Activated naive CD4-positive, alpha-beta T cell treated with anti-CD3 and anti-CD28 coated beads, Interleukin-2, amount 50 U/mL, for 72 hours (primary cell): ENCODE measurements at regions not wholly inside any gene's neighbourhood (a gene's known extent, or its start where the extent isn't known, plus 50 kb on each side); places are given as distances from the start of the nearest gene placed in this dataset.

Experiments
- ATAC-seq, 2 donors: fragments of 150-1000 bp; cut with Tn5 transposase; 2 replicates each; pipeline ENCODE4 v1.10.0; 2021; ENCODE audit warnings: mild to moderate bottlenecking in 2 of 2, moderate library complexity in 2 of 2
- DNase-seq, 2 donors: peaks; one replicate each; pipeline ENCODE4 v3.0.0; 2021 to 2022; ENCODE audit warnings: low spot score in 2 of 2
- H3K27ac Mint-ChIP-seq, 2 donors: one replicate each; pipeline ENCODE4 v1.8.0; 2022; ENCODE audit warnings: mild to moderate bottlenecking in 2 of 2, mixed read lengths in 2 of 2
- H3K36me3 Mint-ChIP-seq, 2 donors: one replicate each; pipeline ENCODE4 v1.8.0; 2022; ENCODE audit warnings: mixed read lengths in 2 of 2
- H3K9me3 Mint-ChIP-seq, 2 donors: one replicate each; pipeline ENCODE4 v1.8.0; 2022; ENCODE audit warnings: mixed read lengths in 2 of 2

DNA sequence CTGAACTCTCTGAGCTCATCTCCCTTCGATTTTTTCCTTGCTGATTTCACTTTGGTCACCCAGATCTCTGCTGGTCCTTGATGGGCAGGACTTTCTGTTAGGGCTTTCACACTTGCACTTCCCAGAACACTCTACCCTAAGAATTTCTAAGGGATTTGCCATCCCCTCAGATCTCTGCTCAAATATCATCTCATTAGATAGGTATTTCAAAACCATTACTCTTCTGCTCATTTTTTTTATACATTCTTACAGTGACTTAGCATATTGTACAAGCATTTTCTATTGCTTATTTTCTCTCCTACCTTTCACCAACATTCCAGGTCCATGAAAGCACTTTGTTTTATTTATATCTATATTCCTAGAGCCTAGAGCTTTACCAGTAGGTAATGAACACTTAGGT is 913.3 kb downstream of the PDHA2 start:
- no peak for ATAC-seq

DNA sequence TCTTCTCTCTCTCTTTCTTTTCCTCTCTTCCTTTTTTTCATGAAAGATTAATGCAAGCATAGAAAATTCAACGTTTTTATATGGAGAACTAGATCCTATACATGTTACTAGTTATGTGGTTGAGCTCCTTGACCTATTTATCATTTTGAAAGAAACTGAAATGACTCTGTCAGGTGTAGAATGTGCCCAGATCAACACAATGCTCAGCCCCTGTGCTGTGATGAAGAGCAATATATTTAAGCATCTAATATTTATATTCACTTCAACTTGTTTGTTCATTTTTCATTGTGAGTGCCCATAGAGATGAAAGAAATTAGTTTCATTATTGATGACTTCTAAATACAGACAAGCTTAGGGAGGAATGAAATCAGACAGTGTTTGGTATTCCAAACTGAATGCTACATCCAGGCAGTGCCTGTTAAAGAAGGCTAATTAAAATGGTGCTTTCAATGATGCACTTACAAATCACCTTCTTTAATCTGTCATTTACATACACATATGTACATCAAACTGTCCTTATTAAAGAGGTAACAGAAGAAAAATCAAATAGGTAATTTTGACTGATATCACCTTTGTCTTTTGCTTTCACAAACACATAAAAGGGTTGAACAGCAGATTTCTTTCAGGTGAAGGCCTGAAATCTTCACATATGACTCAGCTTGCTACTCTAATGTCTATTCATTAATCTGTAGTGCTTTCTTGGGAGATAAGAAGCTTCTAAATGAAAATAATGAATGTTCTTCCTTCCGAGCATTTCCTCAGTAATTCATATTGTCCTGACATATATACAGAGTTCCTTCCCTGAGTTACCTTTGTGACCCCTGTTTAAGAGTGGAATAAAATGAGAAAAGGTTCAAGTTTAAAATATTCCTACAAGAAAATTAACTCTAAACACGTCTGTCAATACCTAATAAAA is 915.9 kb downstream of the PDHA2 start:
- Mint-ChIP-seq H3K27ac (no peak overlapping the region), H3K9me3 (peaks cover 0 to 13% of the 10 kb centered on the region in 2 donors), H3K36me3 (no peaks in the 10 kb centered on the region)
- ATAC-seq, result no peak
- no peak for DNase-seq

More for the DNA sequence above, 913.3 kb downstream of the PDHA2 start:
- no peaks in the 10 kb centered on the region for H3K36me3 Mint-ChIP-seq
- no peak overlapping the region for H3K27ac Mint-ChIP-seq
- peaks cover 9 to 23% of the 10 kb centered on the region in 2 donors for H3K9me3 Mint-ChIP-seq
- no peak for DNase-seq

DNA sequence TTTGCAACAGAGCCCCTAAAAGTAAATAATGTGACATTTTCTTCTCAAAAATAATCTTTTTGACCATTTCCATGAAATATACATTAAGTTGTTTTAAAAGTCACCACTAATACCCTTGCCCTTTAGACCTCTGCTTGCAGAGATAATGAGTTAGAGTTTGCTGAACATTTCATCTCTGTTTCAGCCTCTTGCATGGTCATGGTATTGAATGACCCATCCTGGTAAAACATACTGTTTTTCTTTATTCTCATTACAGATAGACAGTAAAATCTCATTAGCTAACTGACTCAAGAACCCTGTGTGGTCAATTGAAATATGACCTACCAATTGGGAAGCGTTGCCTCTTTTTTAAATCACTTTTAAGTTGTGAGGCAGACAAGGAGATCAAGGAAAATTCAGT is 916.7 kb downstream of the PDHA2 start:
- Mint-ChIP-seq H3K9me3 (peaks cover 0 to 17% of the 10 kb centered on the region in 2 donors), H3K36me3 (no peaks in the 10 kb centered on the region), H3K27ac (no peak overlapping the region)
- ATAC-seq, result no peak
- no peak for DNase-seq

DNA sequence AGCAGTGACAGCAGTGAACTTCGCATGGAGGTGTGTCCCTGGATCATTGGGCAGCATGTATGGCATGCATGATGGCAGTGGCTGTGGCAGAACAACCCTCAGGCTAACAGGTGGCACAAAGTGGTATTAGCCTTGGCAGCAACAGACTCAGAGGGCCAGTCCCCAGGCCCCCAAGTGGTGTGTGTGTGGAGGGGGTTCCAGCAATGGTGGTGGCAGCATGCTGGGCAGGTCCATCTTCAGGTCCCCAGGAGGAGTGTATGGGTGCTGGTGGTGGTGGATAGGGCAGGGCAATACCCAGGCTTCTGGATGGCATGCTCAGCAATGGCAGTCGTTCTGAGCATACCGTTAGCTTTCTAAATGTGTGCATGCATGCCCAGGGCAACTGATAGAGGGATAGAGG is 923.7 kb downstream of the PDHA2 start:
- ATAC-seq, result no peak
- Mint-ChIP-seq H3K36me3 (no peaks in the 10 kb centered on the region), H3K27ac (no peak overlapping the region), H3K9me3 (peaks cover 0 to 27% of the 10 kb centered on the region in 2 donors)
- no peak for DNase-seq

DNA sequence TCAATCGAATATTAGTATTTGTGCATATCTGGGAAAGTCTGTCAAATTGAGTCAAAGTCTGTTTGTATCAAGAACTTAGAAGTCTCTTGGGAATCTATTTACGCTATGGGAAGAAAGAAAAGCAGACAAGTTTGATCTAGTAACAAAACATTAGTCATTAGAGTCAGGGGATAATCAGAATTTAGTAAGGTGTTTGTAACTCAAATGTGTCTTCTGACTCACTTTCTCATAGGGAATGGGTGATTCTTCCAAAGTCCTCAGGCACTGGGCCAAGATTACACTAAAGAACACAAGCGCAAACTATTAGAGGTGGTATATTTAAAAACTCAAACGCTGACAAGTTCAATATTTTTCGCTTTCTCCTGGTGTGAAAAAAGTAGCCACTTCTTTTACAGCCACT is 926.5 kb downstream of the PDHA2 start:
- ATAC-seq, result no peak
- Mint-ChIP-seq H3K27ac (no peak overlapping the region), H3K9me3 (peaks cover 0 to 21% of the 10 kb centered on the region in 2 donors), H3K36me3 (no peaks in the 10 kb centered on the region)
- no peak for DNase-seq

DNA sequence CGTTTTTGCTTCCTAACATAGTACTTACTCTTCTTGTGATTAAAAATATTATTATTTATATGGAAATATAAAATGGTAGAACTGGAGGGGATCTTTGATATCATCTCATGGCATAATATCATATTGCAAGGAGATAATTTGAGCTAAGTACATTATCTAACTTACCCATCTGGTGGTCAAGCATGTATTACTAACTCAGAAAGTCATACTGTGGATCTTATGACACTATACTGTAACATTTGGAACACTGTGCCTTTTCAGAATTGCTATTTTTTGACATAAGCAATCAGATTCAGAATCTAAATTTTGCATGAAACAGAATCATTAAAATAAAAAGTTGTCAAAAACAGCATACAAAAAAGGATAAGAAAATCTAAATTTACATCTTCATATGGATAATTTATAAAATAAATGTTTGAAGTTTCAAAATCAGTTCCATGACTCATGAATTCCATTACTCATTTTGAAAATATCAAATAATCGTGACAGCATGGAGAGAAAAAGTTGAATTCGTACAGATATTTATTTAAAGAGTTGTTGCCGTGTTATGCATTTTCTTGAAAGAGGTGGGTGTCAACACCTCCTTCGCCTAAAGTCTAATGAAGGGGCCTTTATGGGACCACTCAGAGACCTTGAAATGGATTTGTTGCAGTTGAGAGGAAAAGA is 928.1 kb downstream of the PDHA2 start:
- Mint-ChIP-seq H3K9me3 (peaks cover 0 to 21% of the 10 kb centered on the region in 2 donors), H3K27ac (no peak overlapping the region), H3K36me3 (no peaks in the 10 kb centered on the region)
- ATAC-seq (no peak), DNase-seq (no peak)

DNA sequence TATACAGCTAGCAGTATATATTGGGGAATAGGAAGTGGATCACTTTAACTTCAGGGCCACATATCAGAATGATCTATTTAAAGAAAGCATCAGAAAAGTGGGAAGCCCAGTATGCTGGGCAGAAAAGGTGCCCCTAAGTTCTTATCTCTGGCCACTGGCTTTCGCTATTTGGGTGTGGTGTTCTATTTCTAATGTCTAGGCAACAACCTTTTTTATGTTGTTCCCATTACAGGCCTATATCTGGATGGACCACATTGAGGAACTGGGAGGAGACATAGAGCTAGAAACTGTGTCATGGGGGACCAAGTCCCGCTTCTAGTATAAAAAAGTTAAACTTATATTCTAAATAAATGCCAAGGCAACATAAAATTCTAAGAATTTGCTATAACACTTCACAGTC is 935.6 kb downstream of the PDHA2 start:
- ATAC-seq (no peak), DNase-seq (no peak)
- peaks cover 0 to 9% of the 10 kb centered on the region in 2 donors for H3K9me3 Mint-ChIP-seq
- no peaks in the 10 kb centered on the region for H3K36me3 Mint-ChIP-seq
- H3K27ac Mint-ChIP-seq, result no peak overlapping the region

DNA sequence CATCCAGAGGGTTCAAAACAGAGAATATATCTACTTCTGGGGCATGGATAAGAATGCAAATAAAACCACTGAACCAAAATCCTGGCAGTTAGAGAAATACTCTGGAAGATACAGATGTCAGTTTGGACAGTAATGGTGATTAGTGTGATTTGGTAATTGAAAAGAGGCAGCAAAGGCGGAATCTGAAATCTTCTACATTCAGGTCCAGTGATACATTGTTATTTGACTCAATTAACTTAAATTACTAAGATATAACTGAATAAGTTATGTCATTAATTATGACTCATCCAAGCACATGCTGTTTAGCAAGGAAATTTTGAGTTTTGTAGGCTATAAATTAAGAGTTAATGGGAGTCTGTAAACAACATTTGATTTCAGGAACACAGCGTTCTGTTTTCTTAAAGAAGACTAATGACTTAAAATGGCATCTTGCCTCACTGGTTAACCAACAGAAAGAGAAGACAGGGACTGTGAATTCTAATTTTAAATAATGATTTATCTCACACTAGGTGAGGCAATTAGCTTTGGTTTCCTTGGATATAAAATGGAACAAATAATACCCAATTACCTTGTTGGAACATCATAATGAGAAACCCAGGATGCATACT is 937.1 kb downstream of the PDHA2 start:
- no peak for DNase-seq
- Mint-ChIP-seq H3K36me3 (no peaks in the 10 kb centered on the region), H3K27ac (no peak overlapping the region), H3K9me3 (peaks cover 0 to 9% of the 10 kb centered on the region in 2 donors)
- no peak for ATAC-seq

DNA sequence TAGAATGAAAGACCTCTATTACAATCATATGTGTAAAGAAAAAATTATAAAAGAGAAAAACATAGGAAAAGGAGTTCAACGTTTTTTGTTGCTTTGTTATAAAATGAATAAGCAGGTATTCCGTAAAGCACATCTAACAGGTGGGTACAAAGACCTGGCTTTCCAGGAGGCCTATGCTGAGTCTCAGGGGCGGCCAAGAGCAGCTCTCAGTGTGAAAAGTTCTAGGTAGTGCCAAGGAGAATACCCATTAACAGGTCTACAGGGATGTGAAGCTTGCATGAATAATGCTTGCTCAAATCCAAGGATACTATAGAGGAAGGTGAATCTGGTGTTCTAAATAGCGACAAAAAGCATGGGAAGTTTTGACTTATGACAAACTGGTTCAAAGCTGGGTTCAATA is 944.4 kb downstream of the PDHA2 start:
- H3K9me3 Mint-ChIP-seq, result peaks cover 10 to 12% of the 10 kb centered on the region in 2 donors
- H3K36me3 Mint-ChIP-seq, result no peaks in the 10 kb centered on the region
- ATAC-seq, result no peak
- no peak for DNase-seq
- no peak overlapping the region for H3K27ac Mint-ChIP-seq

DNA sequence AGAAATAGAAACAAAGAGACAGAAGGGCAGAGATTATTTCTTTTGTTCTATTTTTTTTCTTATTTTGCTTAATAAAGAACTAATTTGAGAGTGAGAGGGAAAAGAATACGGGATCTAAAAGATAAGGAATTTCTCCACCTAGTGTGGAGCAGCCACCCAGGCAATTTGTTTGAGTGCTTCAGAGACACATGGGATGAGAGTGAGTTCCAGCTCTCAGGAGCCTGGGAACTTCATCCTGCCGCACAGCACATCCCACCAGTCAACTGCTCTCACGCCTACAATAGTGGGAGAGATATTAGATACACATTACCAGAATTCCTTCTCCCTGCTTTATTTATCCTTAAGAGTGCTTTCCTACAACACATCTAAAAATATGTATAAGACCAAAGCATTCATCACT is 946.4 kb downstream of the PDHA2 start:
- Mint-ChIP-seq H3K9me3 (peaks cover 5 to 12% of the 10 kb centered on the region in 2 donors), H3K27ac (no peak overlapping the region), H3K36me3 (no peaks in the 10 kb centered on the region)
- DNase-seq, result no peak
- no peak for ATAC-seq

DNA sequence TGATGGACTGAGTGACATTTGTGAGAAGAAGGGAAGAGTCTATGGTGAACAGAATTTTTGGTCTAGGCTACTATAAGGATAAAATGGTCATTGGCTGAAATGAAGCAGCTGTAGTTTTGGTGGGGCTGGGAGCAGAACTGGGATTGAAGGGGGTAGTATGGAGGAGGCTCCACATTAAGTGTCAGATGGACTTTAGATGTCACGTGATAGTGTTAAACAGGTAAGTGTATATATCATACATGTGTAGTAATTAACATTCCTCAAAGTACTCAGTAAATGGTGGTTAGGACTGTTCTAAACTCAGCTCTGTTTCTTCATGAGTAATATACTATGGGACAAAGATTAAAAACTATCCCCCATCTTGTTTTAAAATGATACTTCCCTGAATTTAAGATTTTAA is 947.9 kb downstream of the PDHA2 start:
- DNase-seq, result no peak
- peaks cover 5 to 12% of the 10 kb centered on the region in 2 donors for H3K9me3 Mint-ChIP-seq
- ATAC-seq, result no peak
- no peaks in the 10 kb centered on the region for H3K36me3 Mint-ChIP-seq
- H3K27ac Mint-ChIP-seq, result no peak overlapping the region

DNA sequence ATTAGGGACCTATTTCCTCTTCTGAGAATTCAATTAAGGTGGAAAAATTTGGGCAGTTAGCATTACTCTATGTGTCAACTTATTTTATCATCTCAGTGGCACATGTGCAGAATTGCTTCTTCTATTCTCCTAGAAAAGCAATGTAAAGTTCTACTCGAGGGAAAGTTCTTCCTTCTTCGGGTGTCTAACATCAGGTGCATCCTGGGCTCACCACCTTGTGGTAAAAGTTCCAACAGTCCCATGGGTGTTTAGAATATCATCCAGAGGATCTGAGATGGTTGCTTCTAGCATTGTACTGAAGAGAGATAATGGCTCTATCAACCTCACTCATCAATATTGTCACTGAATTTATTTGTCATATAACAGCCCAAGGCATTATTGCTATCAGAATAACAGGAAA is 969.7 kb downstream of the PDHA2 start:
- Mint-ChIP-seq H3K9me3 (peaks cover 3 to 4% of the 10 kb centered on the region in 2 donors), H3K36me3 (no peaks in the 10 kb centered on the region), H3K27ac (no peak overlapping the region)
- ATAC-seq (no peak), DNase-seq (no peak)

DNA sequence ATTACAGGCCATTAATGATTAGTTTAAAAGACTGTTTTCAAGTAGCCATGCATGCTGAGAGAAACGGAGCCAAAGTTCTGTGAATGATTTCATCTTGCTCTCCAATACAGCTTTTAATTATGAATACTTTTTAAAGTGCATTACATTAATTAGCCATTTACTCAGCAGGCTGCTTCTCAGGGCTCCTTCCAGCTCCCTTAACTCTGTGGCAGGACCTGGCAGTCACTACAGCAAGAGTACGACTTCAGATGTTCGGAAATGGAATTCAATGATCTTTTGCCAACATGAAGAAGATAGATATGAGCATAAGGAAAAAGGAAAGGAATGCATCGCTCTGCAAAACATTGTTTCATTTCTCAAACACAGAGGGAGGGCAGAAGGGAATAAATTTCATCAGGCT is 987.2 kb downstream of the PDHA2 start:
- H3K36me3 Mint-ChIP-seq, result peaks cover 0 to 5% of the 10 kb centered on the region in 2 donors
- ATAC-seq (no peak), DNase-seq (no peak)
- H3K9me3 Mint-ChIP-seq, result peaks cover 0 to 10% of the 10 kb centered on the region in 2 donors
- H3K27ac Mint-ChIP-seq, result no peak overlapping the region

DNA sequence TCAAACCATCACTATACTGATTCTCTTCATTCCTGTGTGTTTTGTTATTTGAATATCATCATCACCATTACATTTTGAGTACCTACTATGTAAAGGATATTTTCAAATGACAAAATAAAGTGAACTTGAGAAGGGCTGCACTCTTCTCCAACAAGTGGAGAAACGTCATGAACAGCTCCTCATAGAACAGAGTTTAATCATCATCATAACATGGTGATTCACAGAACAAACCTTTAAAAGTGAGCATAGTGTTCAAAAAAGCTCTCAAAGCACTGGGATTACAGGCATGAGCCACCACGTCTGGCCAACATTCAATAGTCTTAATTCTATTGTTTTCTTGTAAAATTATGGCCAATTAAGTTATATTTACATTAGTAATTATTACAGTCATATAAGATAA is 993.9 kb downstream of the PDHA2 start:
- peaks cover 0 to 5% of the 10 kb centered on the region in 2 donors for H3K36me3 Mint-ChIP-seq
- H3K27ac Mint-ChIP-seq, result no peak overlapping the region
- DNase-seq, result no peak
- ATAC-seq, result no peak
- H3K9me3 Mint-ChIP-seq, result peaks cover 5 to 8% of the 10 kb centered on the region in 2 donors

DNA sequence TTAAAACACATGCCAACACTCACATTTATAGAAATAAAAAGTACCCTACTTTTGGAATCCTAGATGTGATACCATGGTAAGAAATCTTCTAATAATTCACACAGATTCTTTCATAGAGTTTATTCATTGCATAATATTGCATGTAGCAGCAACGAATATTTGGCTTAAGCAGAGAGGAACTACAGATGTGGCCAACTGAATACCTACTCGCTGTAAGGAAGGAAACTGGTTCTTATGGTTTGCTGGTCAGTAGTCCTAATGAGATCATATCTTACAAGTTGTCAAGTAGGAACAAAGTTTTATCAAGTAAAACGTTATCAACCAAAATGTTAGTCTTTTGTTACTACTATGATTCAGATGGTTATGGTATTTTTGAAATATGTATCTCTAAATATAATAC is 996.1 kb downstream of the PDHA2 start:
- Mint-ChIP-seq H3K9me3 (peaks cover 3 to 5% of the 10 kb centered on the region in 2 donors), H3K36me3 (no peaks in the 10 kb centered on the region), H3K27ac (no peak overlapping the region)
- ATAC-seq, result no peak
- no peak for DNase-seq

DNA sequence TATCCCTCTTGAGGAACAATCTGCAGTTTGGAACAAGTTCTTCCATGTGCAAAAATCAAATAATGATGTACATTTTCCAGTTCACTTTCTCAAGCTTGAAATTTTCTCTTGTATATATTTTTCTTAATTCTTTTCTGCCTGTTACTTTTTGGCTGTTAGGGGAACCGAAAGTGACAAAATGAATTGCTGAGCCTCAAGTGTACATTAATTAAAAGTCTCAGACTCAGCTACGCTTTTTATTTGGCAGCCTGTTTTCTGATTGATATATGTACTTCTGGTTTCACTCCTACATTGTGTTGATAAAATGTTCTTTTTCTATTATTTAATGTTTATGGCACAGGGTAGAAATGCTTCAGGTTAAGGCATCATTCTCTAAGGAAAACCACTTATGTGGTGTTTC is 999.5 kb downstream of the PDHA2 start:
- peaks cover 4% of the 10 kb centered on the region in 2 donors for H3K9me3 Mint-ChIP-seq
- no peak for DNase-seq
- H3K36me3 Mint-ChIP-seq, result no peaks in the 10 kb centered on the region
- ATAC-seq, result no peak
- no peak overlapping the region for H3K27ac Mint-ChIP-seq

DNA sequence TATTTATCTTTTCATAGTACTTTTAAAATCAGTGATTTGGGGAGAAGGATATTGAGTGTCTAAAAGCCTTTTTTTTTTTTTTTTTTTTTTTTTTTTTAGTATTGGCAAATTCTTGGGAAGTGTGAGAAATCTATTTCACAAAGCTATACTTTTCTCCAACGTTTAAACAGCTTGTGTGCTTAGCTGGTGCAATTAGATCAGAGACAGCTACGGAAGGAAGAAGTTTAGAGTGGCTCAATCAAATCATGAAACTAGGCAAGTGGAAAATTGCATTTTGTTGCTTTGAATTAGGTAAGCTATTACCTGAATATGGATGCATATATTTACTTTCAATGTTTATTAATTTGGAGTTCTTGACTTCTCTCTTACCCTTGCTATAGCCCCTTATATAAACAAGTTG is 1001.9 kb downstream of the PDHA2 start:
- ATAC-seq, result no peak
- Mint-ChIP-seq H3K27ac (no peak overlapping the region), H3K36me3 (no peaks in the 10 kb centered on the region)

More for the DNA sequence above, 1001.9 kb downstream of the PDHA2 start:
- DNase-seq, result no peak
- H3K9me3 Mint-ChIP-seq, result peaks cover 5% of the 10 kb centered on the region in 2 donors
